ENCODE measurements at regions not wholly inside any gene's neighbourhood (a gene's known extent, or its start where the extent isn't known, plus 50 kb on each side); places are given as distances from the start of the nearest gene placed in this dataset.

DNA sequence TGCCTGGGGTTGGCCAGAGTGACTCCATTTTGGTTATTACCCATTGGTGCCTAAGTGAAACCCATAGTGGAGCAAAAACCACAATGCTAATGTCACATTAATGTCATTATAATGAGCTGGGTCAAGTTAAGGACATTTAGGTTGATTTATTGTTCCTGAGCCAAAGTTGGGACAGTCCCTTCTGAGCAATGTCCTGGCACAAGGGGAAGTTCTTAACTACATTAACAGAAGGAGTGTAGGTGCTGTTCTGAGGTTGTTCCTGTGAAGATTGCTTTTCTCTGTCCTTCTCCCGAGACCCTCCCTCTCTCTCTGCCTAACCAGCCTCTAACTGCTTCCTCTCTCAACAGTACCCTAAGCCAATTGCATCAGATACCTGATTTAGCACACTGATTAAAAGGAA is 1956.8 kb upstream of the PCDH10 start:
- no peaks in the 10 kb centered on the region for H3K9me3 ChIP-seq
- no peak for DNase-seq
- H3K4me1 ChIP-seq = no peaks in the 10 kb centered on the region
- intact Hi-C loops (cut with DNase I) = no loop called here
- no peaks in the 10 kb centered on the region for H3K27me3 ChIP-seq
- TF ChIP-seq, protein P1, sequence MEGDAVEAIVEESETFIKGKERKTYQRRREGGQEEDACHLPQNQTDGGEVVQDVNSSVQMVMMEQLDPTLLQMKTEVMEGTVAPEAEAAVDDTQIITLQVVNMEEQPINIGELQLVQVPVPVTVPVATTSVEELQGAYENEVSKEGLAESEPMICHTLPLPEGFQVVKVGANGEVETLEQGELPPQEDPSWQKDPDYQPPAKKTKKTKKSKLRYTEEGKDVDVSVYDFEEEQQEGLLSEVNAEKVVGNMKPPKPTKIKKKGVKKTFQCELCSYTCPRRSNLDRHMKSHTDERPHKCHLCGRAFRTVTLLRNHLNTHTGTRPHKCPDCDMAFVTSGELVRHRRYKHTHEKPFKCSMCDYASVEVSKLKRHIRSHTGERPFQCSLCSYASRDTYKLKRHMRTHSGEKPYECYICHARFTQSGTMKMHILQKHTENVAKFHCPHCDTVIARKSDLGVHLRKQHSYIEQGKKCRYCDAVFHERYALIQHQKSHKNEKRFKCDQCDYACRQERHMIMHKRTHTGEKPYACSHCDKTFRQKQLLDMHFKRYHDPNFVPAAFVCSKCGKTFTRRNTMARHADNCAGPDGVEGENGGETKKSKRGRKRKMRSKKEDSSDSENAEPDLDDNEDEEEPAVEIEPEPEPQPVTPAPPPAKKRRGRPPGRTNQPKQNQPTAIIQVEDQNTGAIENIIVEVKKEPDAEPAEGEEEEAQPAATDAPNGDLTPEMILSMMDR (IDR thresholded peaks at IDR 0.05) = no peak
- no peak for ATAC-seq
- no peak for FAIRE-seq
- H3K36me3 ChIP-seq = no peaks in the 10 kb centered on the region
- no peak overlapping the region for H3K4me3 ChIP-seq
- WGBS, 2 donors = 86 to 89% methylated on average over 1 of the region's 1 CpG
- H3K27ac ChIP-seq = no peak overlapping the region

DNA sequence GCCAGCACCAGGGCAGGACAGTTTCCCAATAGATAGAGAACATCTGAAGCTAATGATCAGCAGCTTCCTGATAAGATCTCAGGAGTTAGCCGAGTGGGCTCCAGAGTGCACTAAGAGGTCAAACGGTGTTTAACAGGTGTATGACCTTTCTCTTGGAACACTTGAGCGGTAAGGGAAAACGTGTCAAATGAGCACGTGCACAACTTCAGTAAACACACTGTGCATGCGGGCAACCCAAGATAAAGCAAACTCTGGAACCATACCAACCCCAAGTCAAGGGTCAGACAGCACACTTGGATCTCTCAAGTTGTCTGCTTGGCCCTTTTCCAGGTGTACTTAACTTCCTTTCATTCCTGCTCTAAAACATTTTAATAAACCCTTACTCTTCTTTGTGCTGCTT is 1941.5 kb upstream of the PCDH10 start:
- ATAC-seq (no peak), FAIRE-seq (no peak), DNase-seq (no peak)
- H3K27me3 ChIP-seq = no peaks in the 10 kb centered on the region
- no peaks in the 10 kb centered on the region for H3K4me1 ChIP-seq
- no peak overlapping the region for H3K4me3 ChIP-seq
- no peaks in the 10 kb centered on the region for H3K9me3 ChIP-seq
- TF ChIP-seq, protein P1 (IDR thresholded peaks at IDR 0.05) = no peak
- H3K27ac ChIP-seq = no peak overlapping the region
- intact Hi-C loops (cut with DNase I) = no loop called here
- H3K36me3 ChIP-seq = no peaks in the 10 kb centered on the region
- WGBS, 2 donors = 25 to 37% methylated on average over 6 of the region's 6 CpGs

DNA sequence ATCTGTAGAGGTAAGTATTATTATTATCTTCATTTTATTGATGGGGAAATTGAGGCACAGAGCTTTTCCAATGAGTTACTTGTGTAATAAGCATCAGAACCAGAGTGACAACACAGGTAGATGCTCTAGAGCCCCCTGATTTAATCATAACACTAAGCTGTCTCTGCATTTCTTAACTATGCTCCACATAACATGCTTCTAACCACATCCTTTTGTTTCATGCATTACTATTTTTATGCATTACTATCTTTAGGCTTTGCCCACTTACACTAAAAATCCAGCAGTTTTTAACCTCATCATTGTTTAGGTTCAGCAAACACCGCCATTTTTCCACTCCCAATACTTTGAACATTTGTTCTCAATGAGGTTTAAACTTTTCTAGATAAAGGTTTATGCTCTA is 1900.8 kb upstream of the PCDH10 start:
- peaks cover 0 to 6% (median 0%) of the 10 kb centered on the region in 3 donors for H3K4me1 ChIP-seq
- no peak overlapping the region for H3K27ac ChIP-seq
- no peaks in the 10 kb centered on the region for H3K9me3 ChIP-seq
- WGBS, 2 donors = 37 to 42% methylated on average over 1 of the region's 1 CpG
- no peaks in the 10 kb centered on the region for H3K36me3 ChIP-seq
- H3K4me3 ChIP-seq = no peak overlapping the region
- no peak for ATAC-seq
- no peaks in the 10 kb centered on the region for H3K27me3 ChIP-seq
- intact Hi-C loops (cut with DNase I) = no loop called here
- FAIRE-seq = no peak
- DNase-seq = no peak
- TF ChIP-seq, protein P1 (IDR thresholded peaks at IDR 0.05) = no peak

DNA sequence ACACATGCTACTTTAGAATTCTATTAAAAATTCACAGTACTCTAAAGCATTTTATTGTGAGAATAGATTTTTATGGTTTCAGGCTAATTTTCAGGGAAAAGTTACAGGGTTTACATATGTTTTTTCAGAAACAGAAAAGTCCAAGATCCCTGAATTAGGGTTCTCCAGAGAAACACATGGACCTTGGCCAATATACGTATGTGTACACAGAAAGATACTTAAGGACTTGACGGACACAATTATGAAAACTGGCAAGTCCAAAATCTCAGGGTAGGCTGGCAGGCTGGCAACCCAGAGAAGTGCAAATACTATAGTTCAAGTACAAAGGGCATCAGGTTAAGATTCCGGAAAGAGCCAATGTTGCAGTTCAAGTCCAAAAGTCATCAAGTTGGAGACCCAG is 1897.8 kb upstream of the PCDH10 start:
- FAIRE-seq = no peak
- Histone ChIP-seq H3K27ac (no peak overlapping the region), H3K4me3 (no peak overlapping the region), H3K9me3 (no peaks in the 10 kb centered on the region), H3K27me3 (no peaks in the 10 kb centered on the region), H3K36me3 (no peaks in the 10 kb centered on the region), H3K4me1 (peaks cover 0 to 6% (median 0%) of the 10 kb centered on the region in 3 donors)
- TF ChIP-seq, protein P1 (IDR thresholded peaks at IDR 0.05) = no peak
- WGBS, 2 donors = 25 to 32% methylated on average over 3 of the region's 3 CpGs
- intact Hi-C loops (cut with DNase I) = no loop called here
- ATAC-seq = no peak
- DNase-seq = no peak

DNA sequence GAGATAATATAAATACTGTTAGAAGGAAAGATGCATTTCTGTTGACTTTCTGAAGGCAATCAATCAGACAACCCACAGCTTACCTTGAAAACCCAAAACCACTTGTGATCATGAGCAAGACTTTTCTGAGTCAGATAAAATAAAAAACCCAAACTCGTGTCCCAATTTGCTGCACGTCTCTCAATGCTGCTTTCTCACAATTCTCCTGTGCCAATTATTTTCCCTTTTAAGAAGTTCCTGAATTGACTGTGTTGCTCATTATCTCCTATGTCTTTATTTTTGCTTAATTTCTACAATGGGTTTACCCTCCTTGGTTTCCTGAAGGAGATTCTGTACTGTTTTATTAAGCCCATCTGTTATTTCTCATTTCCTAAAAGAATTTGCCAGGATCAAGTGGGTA is 1891.9 kb upstream of the PCDH10 start:
- no peaks in the 10 kb centered on the region for H3K9me3 ChIP-seq
- no peaks in the 10 kb centered on the region for H3K4me1 ChIP-seq
- no peaks in the 10 kb centered on the region for H3K36me3 ChIP-seq
- intact Hi-C loops (cut with DNase I) = no loop called here
- H3K4me3 ChIP-seq = no peak overlapping the region
- ATAC-seq (no peak), DNase-seq (no peak), FAIRE-seq (no peak)
- whole genome bisulfite sequencing, 2 donors = 87 to 92% methylated on average over 2 of the region's 2 CpGs
- no peak overlapping the region for H3K27ac ChIP-seq
- no peaks in the 10 kb centered on the region for H3K27me3 ChIP-seq
- TF ChIP-seq, protein P1 (IDR thresholded peaks at IDR 0.05) = no peak

All from pancreas (tissue), 10 donors.